Endothelial cell of umbilical vein (primary cell): ENCODE measurements at regions not wholly inside any gene's neighbourhood (a gene's known extent, or its start where the extent isn't known, plus 50 kb on each side); places are given as distances from the start of the nearest gene placed in this dataset.

Experiments
- BruUV-seq: library from RNA; stranded (reverse); fragments of 400-500 nt; replicated peaks from 2 replicates; lab custom pipeline; 2021; lab: Mats Ljungman, UMichigan
- CTCF ChIA-PET: fragments of 300-600, 350-600 bp; sonication (Branson Sonifier 250); formaldehyde crosslinking; loops from one replicate; lab custom pipeline; 2021; ENCODE audit warnings: antibody characterized with exemption, inconsistent platforms; lab: Charles Lee
- POLR2A ChIA-PET: fragments of 300-600, 350-600 bp; sonication (Branson Sonifier 250); formaldehyde crosslinking; loops from one replicate; lab custom pipeline; 2021; ENCODE audit warnings: antibody characterized with exemption, inconsistent platforms; lab: Charles Lee
- DNase-seq: peaks from one replicate; pipeline ENCODE4 v3.0.0-alpha.2; 2011; ENCODE audit warnings: low read depth, low spot score
- FAIRE-seq: peaks from 2 replicates; lab custom pipeline; 2011; peaks lifted over from hg19 to GRCh38; lab: Jason Lieb, UNC
- H2AFZ ChIP-seq: 2 replicates; pipeline ENCODE4 v1.6.0; 2012; ENCODE audit warnings: low read depth, low read length, control low read depth, inconsistent platforms
- H3K27ac ChIP-seq: 2 replicates; pipeline ENCODE4 v1.5.1; 2011; ENCODE audit warnings: low read depth, mild to moderate bottlenecking, control low read depth, low read length, moderate library complexity; ENCODE audit not compliant: insufficient read depth
- H3K27me3 ChIP-seq, 2 experiments: 2 replicates each; pipeline versions ENCODE4 v1.6.0 to v1.6.1; 2011; ENCODE audit warnings: low read length in 2 of 2, mixed read lengths in 1 of 2; ENCODE audit not compliant: control insufficient read depth in 2 of 2, insufficient read depth in 2 of 2
- H3K36me3 ChIP-seq, 2 experiments: 2 replicates in 1 of 2; 3 replicates in 1 of 2; pipeline ENCODE4 v1.5.1; 2011; ENCODE audit warnings: low read length in 2 of 2, mild to moderate bottlenecking in 1 of 2, moderate library complexity in 1 of 2; ENCODE audit not compliant: control insufficient read depth in 2 of 2, insufficient read depth in 2 of 2; ENCODE audit errors: extremely low read depth in 1 of 2
- H3K4me1 ChIP-seq: 3 replicates; pipeline ENCODE4 v1.5.1; 2011; ENCODE audit warnings: mild to moderate bottlenecking, low read length; ENCODE audit not compliant: control insufficient read depth, insufficient read depth; ENCODE audit errors: extremely low read depth
- H3K4me2 ChIP-seq: 2 replicates; pipeline ENCODE4 v1.6.1; 2011; ENCODE audit warnings: low read length, control low read depth, mixed read lengths; ENCODE audit not compliant: insufficient read depth
- H3K4me3 ChIP-seq, 3 experiments: fragments of 200-600 bp in 1 of 3; sonication (generic), shearing (Covaris generic) in 1 of 3; replicated peaks in 1 of 3; 2 replicates each; pipeline ENCODE4 v1.5.1; 2011 to 2016; ENCODE audit warnings: control low read depth in 3 of 3, low read length in 3 of 3, mild to moderate bottlenecking in 2 of 3, inconsistent platforms in 1 of 3, low read depth in 1 of 3, moderate library complexity in 1 of 3; ENCODE audit not compliant: insufficient read depth in 1 of 3
- H3K79me2 ChIP-seq: 2 replicates; pipeline ENCODE4 v1.6.0; 2012; ENCODE audit warnings: low read length, inconsistent platforms; ENCODE audit not compliant: control insufficient read depth, insufficient read depth
- H3K9ac ChIP-seq: replicated peaks from 2 replicates; pipeline ENCODE3; 2011; ENCODE audit warnings: low read length, control low read depth; ENCODE audit not compliant: insufficient read depth; ENCODE audit errors: extremely low read depth
- H3K9me1 ChIP-seq: replicated peaks from 3 replicates; pipeline ENCODE4 v1.6.0; 2011; ENCODE audit warnings: mild to moderate bottlenecking, low read length; ENCODE audit not compliant: control insufficient read depth, insufficient read depth; ENCODE audit errors: extremely low read depth
- H3K9me3 ChIP-seq: replicated peaks from 2 replicates; pipeline ENCODE4 v1.5.1; 2012; ENCODE audit warnings: low read length, inconsistent platforms; ENCODE audit not compliant: control insufficient read depth, insufficient read depth
- H4K20me1 ChIP-seq: replicated peaks from 2 replicates; pipeline ENCODE3; 2011; ENCODE audit warnings: mild to moderate bottlenecking, low read length; ENCODE audit not compliant: control insufficient read depth, insufficient read depth; ENCODE audit errors: extremely low read depth
- EZH2 ChIP-seq: IDR thresholded peaks from 2 replicates; pipeline ENCODE4 v1.6.1; 2012; ENCODE audit warnings: borderline replicate concordance, low read depth, mild to moderate bottlenecking, moderate library complexity, low read length, inconsistent platforms; ENCODE audit not compliant: severe bottlenecking
- FOS ChIP-seq: IDR thresholded peaks from 2 replicates; pipeline ENCODE4 v1.6.1; 2011; ENCODE audit warnings: mild to moderate bottlenecking, low read length, moderate library complexity, borderline replicate concordance; ENCODE audit not compliant: insufficient read depth
- GATA2 ChIP-seq: IDR thresholded peaks from 2 replicates; pipeline ENCODE4 v1.7.0; 2011; ENCODE audit warnings: low read depth, mild to moderate bottlenecking, moderate library complexity, mixed read lengths, low read length; ENCODE audit not compliant: insufficient read length, insufficient read depth
- JUN ChIP-seq: IDR thresholded peaks from 2 replicates; pipeline ENCODE4 v1.6.1; 2011; ENCODE audit warnings: borderline replicate concordance, low read depth; ENCODE audit not compliant: insufficient read length, insufficient read depth
- MAX ChIP-seq: IDR thresholded peaks from 2 replicates; pipeline ENCODE4 v1.6.1; 2011; ENCODE audit not compliant: insufficient read depth, insufficient read length
- MYC ChIP-seq: IDR thresholded peaks from one replicate; pipeline ENCODE4 v1.6.1; 2011; ENCODE audit warnings: mild to moderate bottlenecking, low read depth, low read length
- POLR2A ChIP-seq: IDR thresholded peaks from 2 replicates; pipeline ENCODE4 v1.6.1; 2012; ENCODE audit warnings: low read depth, mild to moderate bottlenecking, control low read depth, low read length
- POLR2AphosphoS5 ChIP-seq: IDR thresholded peaks from 2 replicates; pipeline ENCODE4 v1.6.1; 2012; ENCODE audit warnings: low read depth, mild to moderate bottlenecking, control low read depth, low read length, moderate library complexity; ENCODE audit not compliant: insufficient read depth
- dilution Hi-C: fragments of 300-500 bp; cut with MboI; formaldehyde crosslinking; loops from one replicate; pipeline ENCODE4 v1.15.0; 2019; ENCODE audit warnings: low sequenced_read_pairs; ENCODE audit not compliant: extremely low pct_ligation_motif_present
- intact Hi-C: fragments of 100-400 bp; cut with micrococcal nuclease; formaldehyde crosslinking; loops from one replicate; pipeline ENCODE4 v1.10.0; 2022
- TF ChIP-seq, protein P1 (sequence below), 2 donors: IDR thresholded peaks; 1 replicate in 1 of 2; 2 replicates in 1 of 2; pipeline ENCODE4 v1.5.1; 2011; ENCODE audit warnings: low read length in 2 of 2, mild to moderate bottlenecking in 2 of 2, moderate library complexity in 2 of 2, control low read depth in 1 of 2, inconsistent platforms in 1 of 2, low read depth in 1 of 2; ENCODE audit not compliant: insufficient read depth in 1 of 2; ENCODE audit errors: extremely low read depth in 1 of 2

DNA sequence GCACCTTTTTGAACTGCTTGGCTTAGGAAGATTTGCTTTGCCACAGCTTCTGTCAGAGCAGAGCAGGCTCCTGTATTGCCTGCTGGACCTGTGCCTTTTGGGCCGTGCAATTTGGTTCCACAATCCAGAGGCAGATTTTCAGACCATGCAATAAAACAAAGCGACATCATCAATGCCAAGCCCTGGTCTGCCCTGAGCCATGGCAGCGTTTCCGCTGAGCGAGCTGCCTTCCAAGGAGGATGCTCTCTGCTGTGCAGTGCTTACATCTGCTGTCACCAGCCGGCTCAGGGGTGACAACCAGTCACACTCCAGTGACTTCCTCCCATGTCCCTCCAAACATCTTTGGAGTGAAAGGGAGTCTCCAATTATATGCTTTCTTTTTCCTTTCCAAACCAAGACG lies 282.2 kb downstream of the CDH26 start:
- intact Hi-C loops: no loop called here
- Histone ChIP-seq H3K4me3 (no peak overlapping the region), H2AFZ (no peak overlapping the region), H3K9me3 (no peaks in the 10 kb centered on the region), H3K9me1 (no peaks in the 10 kb centered on the region), H3K4me1 (no peaks in the 10 kb centered on the region), H3K27me3 (no peaks in the 10 kb centered on the region), H3K79me2 (no peaks in the 10 kb centered on the region), H3K27ac (no peak overlapping the region), H3K4me2 (no peak overlapping the region), H4K20me1 (no peaks in the 10 kb centered on the region), H3K9ac (no peak overlapping the region), H3K36me3 (no peaks in the 10 kb centered on the region)
- no peak for FAIRE-seq
- dilution Hi-C loops: no loop called here
- ChIA-PET CTCF (no interaction called here), POLR2A (no interaction called here)
- TF ChIP-seq JUN (no peak), EZH2 (no peak), MYC (no peak), MAX (no peak), GATA2 (no peak)
- TF ChIP-seq, protein P1, sequence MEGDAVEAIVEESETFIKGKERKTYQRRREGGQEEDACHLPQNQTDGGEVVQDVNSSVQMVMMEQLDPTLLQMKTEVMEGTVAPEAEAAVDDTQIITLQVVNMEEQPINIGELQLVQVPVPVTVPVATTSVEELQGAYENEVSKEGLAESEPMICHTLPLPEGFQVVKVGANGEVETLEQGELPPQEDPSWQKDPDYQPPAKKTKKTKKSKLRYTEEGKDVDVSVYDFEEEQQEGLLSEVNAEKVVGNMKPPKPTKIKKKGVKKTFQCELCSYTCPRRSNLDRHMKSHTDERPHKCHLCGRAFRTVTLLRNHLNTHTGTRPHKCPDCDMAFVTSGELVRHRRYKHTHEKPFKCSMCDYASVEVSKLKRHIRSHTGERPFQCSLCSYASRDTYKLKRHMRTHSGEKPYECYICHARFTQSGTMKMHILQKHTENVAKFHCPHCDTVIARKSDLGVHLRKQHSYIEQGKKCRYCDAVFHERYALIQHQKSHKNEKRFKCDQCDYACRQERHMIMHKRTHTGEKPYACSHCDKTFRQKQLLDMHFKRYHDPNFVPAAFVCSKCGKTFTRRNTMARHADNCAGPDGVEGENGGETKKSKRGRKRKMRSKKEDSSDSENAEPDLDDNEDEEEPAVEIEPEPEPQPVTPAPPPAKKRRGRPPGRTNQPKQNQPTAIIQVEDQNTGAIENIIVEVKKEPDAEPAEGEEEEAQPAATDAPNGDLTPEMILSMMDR (IDR thresholded peaks at IDR 0.05; ENCODE audit: extremely low read depth in 1 of 2, insufficient read depth in 1 of 2, low read depth in 1 of 2, low read length in 2 of 2): no peak
- DNase-seq: no peak
- no TSS peak for BruUV-seq

DNA sequence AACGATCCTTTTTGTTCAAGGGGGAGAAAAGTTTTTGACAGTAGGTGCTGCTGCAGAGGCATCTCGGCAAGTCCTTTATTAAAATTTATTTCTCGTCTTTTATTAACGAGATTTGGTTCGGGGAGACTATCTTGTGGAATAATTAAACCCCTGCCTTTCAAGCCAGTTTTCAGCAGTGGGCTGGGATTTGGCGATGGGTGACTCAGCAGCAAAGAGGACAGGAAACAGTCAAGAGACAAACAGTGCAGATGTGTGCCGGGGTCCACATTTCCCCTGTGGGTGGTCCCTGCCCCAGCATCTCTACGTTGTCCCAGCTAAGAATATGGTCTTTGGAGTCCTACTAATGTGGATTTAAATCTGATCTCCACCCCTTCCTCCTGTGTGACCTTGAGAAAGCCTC lies 282.8 kb downstream of the CDH26 start:
- Histone ChIP-seq H2AFZ (no peak overlapping the region), H3K4me1 (no peaks in the 10 kb centered on the region), H3K36me3 (no peaks in the 10 kb centered on the region), H3K4me2 (no peak overlapping the region), H3K79me2 (no peaks in the 10 kb centered on the region), H3K9me3 (no peaks in the 10 kb centered on the region), H3K9ac (no peak overlapping the region), H3K9me1 (no peaks in the 10 kb centered on the region), H3K27ac (no peak overlapping the region), H3K4me3 (no peak overlapping the region), H3K27me3 (no peaks in the 10 kb centered on the region), H4K20me1 (no peaks in the 10 kb centered on the region)
- TF ChIP-seq JUN (no peak), POLR2A (no peak), GATA2 (no peak), POLR2AphosphoS5 (no peak), MAX (no peak), FOS (no peak), MYC (no peak)
- TF ChIP-seq, protein P1 (IDR thresholded peaks at IDR 0.05; ENCODE audit: extremely low read depth in 1 of 2, insufficient read depth in 1 of 2, low read depth in 1 of 2, low read length in 2 of 2): no peak
- CTCF ChIA-PET: no interaction called here
- FAIRE-seq (no peak), DNase-seq (no peak)
- dilution Hi-C loops: no loop called here
- intact Hi-C loops: no loop called here
- POLR2A ChIA-PET: no interaction called here
- no TSS peak for BruUV-seq
